Endothelial cell of hepatic sinusoid (primary cell): ENCODE measurements at regions not wholly inside any gene's neighbourhood (a gene's known extent, or its start where the extent isn't known, plus 50 kb on each side); places are given as distances from the start of the nearest gene placed in this dataset.

ENCODE experiments used
- in situ Hi-C: cut with HindIII; loops from 2 replicates; pipeline ENCODE4 v1.10.0; 2017; ENCODE audit warnings: low sequenced_read_pairs

- in situ Hi-C loops = loop anchor here (5.0 kb wide), 1 partner anchor 81 kb away; no protein-coding TSS in a partner anchor
Measured at GRCh38 chr12:114981036-114981435, 297.1 kb upstream of the TBX3 start.

- in situ Hi-C loops = no loop called here
Measured at GRCh38 chr12:114976959-114977358, 293.0 kb upstream of the TBX3 start.

GRCh38 chr12:114976372-114976771, 292.4 kb upstream of the TBX3 start:
- in situ Hi-C loops = no loop called here

- in situ Hi-C loops = no loop called here
Measured at GRCh38 chr12:114975640-114976310, 291.8 kb upstream of the TBX3 start.

- in situ Hi-C loops = no loop called here
Measured at GRCh38 chr12:114974826-114975639, 291.1 kb upstream of the TBX3 start.

- in situ Hi-C loops = no loop called here
Measured at GRCh38 chr12:114974333-114974732, 290.4 kb upstream of the TBX3 start.

GRCh38 chr12:114968727-114969126, 284.8 kb upstream of the TBX3 start:
- in situ Hi-C loops = no loop called here

GRCh38 chr12:114967151-114967550, 283.2 kb upstream of the TBX3 start:
- in situ Hi-C loops = no loop called here

GRCh38 chr12:114964841-114965240, 280.9 kb upstream of the TBX3 start:
- in situ Hi-C loops = loop anchor here (5.0 kb wide), 1 partner anchor 52 kb away; no protein-coding TSS in a partner anchor

GRCh38 chr12:114963846-114964245, 279.9 kb upstream of the TBX3 start:
- in situ Hi-C loops = loop anchor here (5.0 kb wide), 1 partner anchor 53 kb away; no protein-coding TSS in a partner anchor

- in situ Hi-C loops = loop anchor here (5.0 kb wide), 1 partner anchor 56 kb away; no protein-coding TSS in a partner anchor
Measured at GRCh38 chr12:114961491-114961890, 277.5 kb upstream of the TBX3 start.

- in situ Hi-C loops = no loop called here
Measured at GRCh38 chr12:114958538-114958937, 274.6 kb upstream of the TBX3 start.

- in situ Hi-C loops = no loop called here
Measured at GRCh38 chr12:114957225-114957624, 273.2 kb upstream of the TBX3 start.

- in situ Hi-C loops = no loop called here
Measured at GRCh38 chr12:114955414-114956014, 271.5 kb upstream of the TBX3 start.

- in situ Hi-C loops = no loop called here
Measured at GRCh38 chr12:114954511-114955055, 270.6 kb upstream of the TBX3 start.

GRCh38 chr12:114952573-114953271, 268.7 kb upstream of the TBX3 start:
- in situ Hi-C loops = no loop called here

- in situ Hi-C loops = no loop called here
Measured at GRCh38 chr12:114949058-114949820, 265.3 kb upstream of the TBX3 start.

- in situ Hi-C loops = no loop called here
Measured at GRCh38 chr12:114945351-114945750, 261.4 kb upstream of the TBX3 start.

GRCh38 chr12:114944736-114945135, 260.8 kb upstream of the TBX3 start:
- in situ Hi-C loops = no loop called here

- in situ Hi-C loops = no loop called here
Measured at GRCh38 chr12:114943601-114944000, 259.6 kb upstream of the TBX3 start.
